Duodenal mucosa (tissue), 2 donors: ENCODE measurements at regions not wholly inside any gene's neighbourhood (a gene's known extent, or its start where the extent isn't known, plus 50 kb on each side); places are given as distances from the start of the nearest gene placed in this dataset.

ENCODE experiments used
- H3K27ac ChIP-seq: one replicate; pipeline ENCODE4 v1.7.0; 2013; ENCODE audit warnings: low read depth, low read length
- H3K27me3 ChIP-seq, 2 donors: one replicate each; pipeline ENCODE4 v1.7.0; 2013; ENCODE audit warnings: low read length in 2 of 2, control low read depth in 1 of 2; ENCODE audit not compliant: insufficient read depth in 2 of 2, control insufficient read depth in 1 of 2
- H3K36me3 ChIP-seq, 2 donors: one replicate each; pipeline ENCODE4 v1.7.0; 2013; ENCODE audit warnings: low read length in 2 of 2, control low read depth in 1 of 2; ENCODE audit not compliant: insufficient read depth in 2 of 2, control insufficient read depth in 1 of 2
- H3K4me1 ChIP-seq, 2 donors: one replicate each; pipeline ENCODE4 v1.7.0; 2013; ENCODE audit warnings: low read length in 2 of 2, control low read depth in 1 of 2; ENCODE audit not compliant: insufficient read depth in 2 of 2, control insufficient read depth in 1 of 2
- H3K4me3 ChIP-seq, 2 donors: one replicate each; pipeline ENCODE4 v1.7.0; 2013; ENCODE audit warnings: low read length in 2 of 2, low read depth in 1 of 2
- H3K9ac ChIP-seq, 2 donors: one replicate each; pipeline ENCODE4 v1.7.0; 2013; ENCODE audit warnings: low read length in 2 of 2, low read depth in 1 of 2
- H3K9me3 ChIP-seq, 2 donors: one replicate each; pipeline ENCODE4 v1.7.0; 2013; ENCODE audit warnings: low read length in 2 of 2, control low read depth in 1 of 2; ENCODE audit not compliant: control insufficient read depth in 1 of 2

GRCh38 chr6:105983763-105984162 lies 102.4 kb upstream of the PRDM1 start:
- H3K36me3 ChIP-seq = no peaks in the 10 kb centered on the region
- H3K4me3 ChIP-seq = no peak overlapping the region
- H3K9me3 ChIP-seq = no peaks in the 10 kb centered on the region
- no peak overlapping the region for H3K9ac ChIP-seq
- no peak overlapping the region for H3K27ac ChIP-seq
- H3K4me1 ChIP-seq = peaks cover 4 to 15% of the 10 kb centered on the region in 2 donors
- H3K27me3 ChIP-seq = no peaks in the 10 kb centered on the region

GRCh38 chr6:105982761-105983540 lies 103.2 kb upstream of the PRDM1 start:
- Histone ChIP-seq H3K9ac (no peak overlapping the region), H3K27ac (no peak overlapping the region), H3K36me3 (no peaks in the 10 kb centered on the region), H3K4me3 (no peak overlapping the region), H3K9me3 (no peaks in the 10 kb centered on the region), H3K4me1 (peaks cover 4 to 15% of the 10 kb centered on the region in 2 donors), H3K27me3 (no peaks in the 10 kb centered on the region)

GRCh38 chr6:105981888-105982358 lies 104.2 kb upstream of the PRDM1 start:
- Histone ChIP-seq H3K4me3 (no peak overlapping the region), H3K27ac (no peak overlapping the region), H3K27me3 (no peaks in the 10 kb centered on the region)

GRCh38 chr6:105981002-105981887 lies 104.9 kb upstream of the PRDM1 start:
- Histone ChIP-seq H3K36me3 (no peaks in the 10 kb centered on the region), H3K4me1 (peaks cover 4 to 15% of the 10 kb centered on the region in 2 donors), H3K4me3 (peak overlapping the region; percentile 59), H3K9ac (peak overlapping the region in 1 of 2 donors; percentile 38), H3K27ac (no peak overlapping the region), H3K27me3 (no peaks in the 10 kb centered on the region), H3K9me3 (no peaks in the 10 kb centered on the region)

More at GRCh38 chr6:105981888-105982358, 104.2 kb upstream of the PRDM1 start:
- H3K36me3 ChIP-seq = no peaks in the 10 kb centered on the region
- H3K9me3 ChIP-seq = no peaks in the 10 kb centered on the region
- no peak overlapping the region for H3K9ac ChIP-seq
- peaks cover 4 to 15% of the 10 kb centered on the region in 2 donors for H3K4me1 ChIP-seq

- Histone ChIP-seq H3K27me3 (no peaks in the 10 kb centered on the region), H3K9me3 (no peaks in the 10 kb centered on the region), H3K4me1 (peaks cover 0 to 4% of the 10 kb centered on the region in 2 donors), H3K27ac (no peak overlapping the region), H3K36me3 (no peaks in the 10 kb centered on the region), H3K4me3 (no peak overlapping the region), H3K9ac (no peak overlapping the region)
Observed at GRCh38 chr6:105978974-105979373, 107.2 kb upstream of the PRDM1 start.

- Histone ChIP-seq H3K9me3 (peaks cover 1 to 5% of the 10 kb centered on the region in 2 donors), H3K9ac (no peak overlapping the region), H3K27ac (no peak overlapping the region), H3K4me3 (no peak overlapping the region), H3K27me3 (no peaks in the 10 kb centered on the region), H3K36me3 (no peaks in the 10 kb centered on the region), H3K4me1 (no peaks in the 10 kb centered on the region)
Observed at GRCh38 chr6:105977934-105978504, 108.1 kb upstream of the PRDM1 start.

- no peaks in the 10 kb centered on the region for H3K36me3 ChIP-seq
- peaks cover 15 to 16% of the 10 kb centered on the region in 2 donors for H3K9me3 ChIP-seq
- no peaks in the 10 kb centered on the region for H3K4me1 ChIP-seq
- no peak overlapping the region for H3K9ac ChIP-seq
- H3K27me3 ChIP-seq = no peaks in the 10 kb centered on the region
- no peak overlapping the region for H3K4me3 ChIP-seq
- no peak overlapping the region for H3K27ac ChIP-seq
Observed at GRCh38 chr6:105974986-105975385, 111.2 kb upstream of the PRDM1 start.

- Histone ChIP-seq H3K27me3 (no peaks in the 10 kb centered on the region), H3K9me3 (peaks cover 15 to 16% of the 10 kb centered on the region in 2 donors), H3K36me3 (no peaks in the 10 kb centered on the region), H3K27ac (no peak overlapping the region), H3K9ac (no peak overlapping the region), H3K4me3 (no peak overlapping the region), H3K4me1 (no peaks in the 10 kb centered on the region)
Observed at GRCh38 chr6:105972440-105972839, 113.7 kb upstream of the PRDM1 start.

GRCh38 chr6:105968603-105969333 lies 117.4 kb upstream of the PRDM1 start:
- no peak overlapping the region for H3K4me3 ChIP-seq
- no peaks in the 10 kb centered on the region for H3K27me3 ChIP-seq
- peaks cover 15 to 16% of the 10 kb centered on the region in 2 donors for H3K9me3 ChIP-seq
- no peak overlapping the region for H3K27ac ChIP-seq
- no peaks in the 10 kb centered on the region for H3K36me3 ChIP-seq
- H3K9ac ChIP-seq = no peak overlapping the region
- H3K4me1 ChIP-seq = no peaks in the 10 kb centered on the region
